HepG2 (cell line): ENCODE measurements at regions not wholly inside any gene's neighbourhood (a gene's known extent, or its start where the extent isn't known, plus 50 kb on each side); places are given as distances from the start of the nearest gene placed in this dataset.

Experiments used
- ATAC-seq: fragments of 200-7000 bp; cut with Tn5 transposase; 3 replicates; pipeline ENCODE4 v1.9.1; 2020; ENCODE audit warnings: mild to moderate bottlenecking, moderate library complexity
- BruUV-seq: library from RNA; stranded (reverse); fragments of 400-500 nt; replicated peaks from 2 replicates; lab custom pipeline; 2021; lab: Mats Ljungman, UMichigan
- CTCF ChIA-PET: fragments of 300-600 bp; formaldehyde crosslinking; extraction: SDS; loops from one replicate; lab custom pipeline; 2021; ENCODE audit warnings: low total read pairs, inconsistent platforms, low intra/inter-chr PET ratio; lab: Yijun Ruan, JAX
- POLR2A ChIA-PET: fragments of 350-600 bp; sonication (Branson Sonifier 250); formaldehyde crosslinking; loops from one replicate; lab custom pipeline; 2020; ENCODE audit warnings: antibody characterized with exemption, inconsistent platforms; lab: Yijun Ruan, JAX
- DNase-seq: peaks from one replicate; pipeline ENCODE4 v3.0.0-alpha.2; 2015; ENCODE audit warnings: low spot score
- FAIRE-seq: peaks from 3 replicates; lab custom pipeline; 2011; peaks lifted over from hg19 to GRCh38; lab: Jason Lieb, UNC
- H2AFZ ChIP-seq: one replicate; pipeline ENCODE4 v1.6.1; 2011; ENCODE audit warnings: low read length, inconsistent platforms
- H3K27ac ChIP-seq: fragments of 300-600 bp; 3 replicates; pipeline ENCODE4 v1.8.0; 2011; ENCODE audit warnings: mixed run types, mild to moderate bottlenecking, mixed read lengths, low read length, inconsistent platforms; ENCODE audit not compliant: insufficient read depth; ENCODE audit errors: extremely low read length
- H3K27me3 ChIP-seq, 2 experiments: fragments of 200-600 bp in 1 of 2; 2 replicates in 1 of 2; 3 replicates in 1 of 2; pipeline versions ENCODE4 v1.6.0 to v1.8.0; 2011; ENCODE audit warnings: low read length in 2 of 2, mild to moderate bottlenecking in 2 of 2, moderate library complexity in 2 of 2, inconsistent platforms in 1 of 2; ENCODE audit not compliant: insufficient read depth in 2 of 2, control insufficient read depth in 1 of 2
- H3K36me3 ChIP-seq, 2 experiments: fragments of 200-600 bp in 1 of 2; replicated peaks in 1 of 2; 2 replicates in 1 of 2; 3 replicates in 1 of 2; pipeline versions ENCODE4 v1.5.1 to v1.8.0; 2011; ENCODE audit warnings: low read length in 2 of 2, inconsistent platforms in 1 of 2; ENCODE audit not compliant: insufficient read depth in 2 of 2, control insufficient read depth in 1 of 2
- H3K4me1 ChIP-seq: 2 replicates; pipeline ENCODE4 v1.5.1; 2012; ENCODE audit warnings: low read length, inconsistent platforms; ENCODE audit not compliant: insufficient read depth
- H3K4me2 ChIP-seq: 2 replicates; pipeline ENCODE4 v1.6.0; 2011; ENCODE audit warnings: low read depth, low read length, inconsistent platforms
- H3K4me3 ChIP-seq, 3 experiments: fragments of 200-600 bp in 1 of 3; sonication (generic), shearing (Covaris generic) in 1 of 3; replicated peaks in 1 of 3; 2 replicates each; pipeline ENCODE4 v1.5.1; 2011 to 2016; ENCODE audit warnings: low read length in 3 of 3, inconsistent platforms in 2 of 3, low read depth in 2 of 3, mild to moderate bottlenecking in 2 of 3, control low read depth in 1 of 3, mixed read lengths in 1 of 3; ENCODE audit not compliant: insufficient read depth in 1 of 3
- H3K79me2 ChIP-seq: one replicate; pipeline ENCODE4 v1.6.1; 2011; ENCODE audit warnings: low read length, inconsistent platforms; ENCODE audit not compliant: insufficient read depth
- H3K9ac ChIP-seq: 2 replicates; pipeline ENCODE4 v1.6.0; 2011; ENCODE audit warnings: mild to moderate bottlenecking, low read depth, low read length, inconsistent platforms; ENCODE audit not compliant: insufficient read depth
- H3K9me3 ChIP-seq: 2 replicates; pipeline ENCODE4 v1.5.1; 2012; ENCODE audit warnings: mild to moderate bottlenecking, low read length
- H4K20me1 ChIP-seq: 2 replicates; pipeline ENCODE4 v1.6.0; 2011; ENCODE audit warnings: inconsistent platforms, mild to moderate bottlenecking, low read length, moderate library complexity; ENCODE audit not compliant: insufficient read depth
- ARHGAP35 ChIP-seq: sonication (generic); formaldehyde crosslinking; IDR thresholded peaks from 2 replicates; pipeline ENCODE4 v1.9.0; 2022; ENCODE audit warnings: mild to moderate bottlenecking, inconsistent platforms, moderate library complexity, missing genetic modification reagents, borderline replicate concordance
- ERF ChIP-seq: IDR thresholded peaks from 2 replicates; pipeline ENCODE4 v1.6.1; 2018; ENCODE audit warnings: missing biosample characterization, missing genetic modification reagents
- HNRNPUL1 ChIP-seq: fragments of 200-400 bp; formaldehyde crosslinking; IDR thresholded peaks from 2 replicates; pipeline ENCODE4 v1.6.1; 2017; ENCODE audit warnings: low read depth, mild to moderate bottlenecking, low read length, moderate library complexity
- IKZF5 ChIP-seq: IDR thresholded peaks from 2 replicates; pipeline ENCODE4 v1.6.1; 2018; ENCODE audit warnings: missing genetic modification reagents, mild to moderate bottlenecking, missing compliant biosample characterization
- KLF13 ChIP-seq: sonication (generic); formaldehyde crosslinking; IDR thresholded peaks from 2 replicates; pipeline ENCODE4 v1.4.0; 2020; ENCODE audit warnings: mild to moderate bottlenecking, missing genetic modification reagents
- MEIS1 ChIP-seq: sonication (generic); formaldehyde crosslinking; IDR thresholded peaks from 2 replicates; pipeline ENCODE4 v1.9.0; 2021; ENCODE audit warnings: mild to moderate bottlenecking, missing genetic modification reagents, moderate library complexity, borderline replicate concordance
- MTA1 ChIP-seq: sonication (generic); formaldehyde crosslinking; IDR thresholded peaks from 2 replicates; pipeline ENCODE4 v1.4.0; 2020; ENCODE audit warnings: missing genetic modification reagents, mild to moderate bottlenecking, borderline replicate concordance
- PPARG ChIP-seq: conservative IDR thresholded peaks from 2 replicates; pipeline ENCODE4 v1.6.1; 2016; ENCODE audit warnings: missing biosample characterization, missing genetic modification reagents
- ZBTB21 ChIP-seq: sonication (generic); formaldehyde crosslinking; IDR thresholded peaks from 2 replicates; pipeline ENCODE4 v1.4.0; 2020; ENCODE audit warnings: missing genetic modification reagents
- ZNF24 ChIP-seq: fragments of 450-650 bp; IDR thresholded peaks from 2 replicates; pipeline ENCODE4 v1.6.1; 2017; ENCODE audit warnings: antibody characterized with exemption, mild to moderate bottlenecking
- ZNF263 ChIP-seq: sonication (generic); formaldehyde crosslinking; IDR thresholded peaks from 2 replicates; pipeline ENCODE4 v1.4.0; 2020; ENCODE audit warnings: missing genetic modification reagents
- ZNF496 ChIP-seq: sonication (generic); formaldehyde crosslinking; IDR thresholded peaks from 2 replicates; pipeline ENCODE4 v1.8.1; 2023; ENCODE audit warnings: mild to moderate bottlenecking, moderate library complexity, missing genetic modification reagents; ENCODE audit not compliant: insufficient replicate concordance
- ZNF790 ChIP-seq: sonication (generic); formaldehyde crosslinking; IDR thresholded peaks from 2 replicates; pipeline ENCODE4 v1.8.0; 2022; ENCODE audit warnings: missing genetic modification reagents, mild to moderate bottlenecking, borderline replicate concordance
- WGBS: methylation state at CpG from one replicate; pipeline ENCODE4 v1.1.6; 2017; ENCODE audit warnings: low lambda C conversion rate; 5-methylcytosine and 5-hydroxymethylcytosine counted together
- in situ Hi-C: cut with HindIII; loops from 2 replicates; pipeline ENCODE4 v1.10.0; 2017; ENCODE audit warnings: low pct_unique_long_range_greater_than_20kb; ENCODE audit not compliant: extremely low pct_ligation_motif_present
- intact Hi-C: fragments of 100-400 bp; cut with micrococcal nuclease; formaldehyde crosslinking; loops from one replicate; pipeline ENCODE4 v1.10.0; 2022; ENCODE audit not compliant: unreplicated experiment

- DNase-seq (no peak), ATAC-seq (no peak), FAIRE-seq (no peak)
- no peak overlapping the region for H3K4me2 ChIP-seq
- H3K79me2 ChIP-seq: no peaks in the 10 kb centered on the region
- no peak overlapping the region for H3K27ac ChIP-seq
- ChIA-PET POLR2A (no interaction called here), CTCF (no interaction called here)
- H3K4me3 ChIP-seq: no peak overlapping the region
- intact Hi-C loops: loop anchor here (10.0 kb wide), 1 partner anchor 1405 kb away; the partner anchor contains the start of gene ZRANB2
- no peak overlapping the region for H3K9ac ChIP-seq
- H3K27me3 ChIP-seq: no peaks in the 10 kb centered on the region
- H3K4me1 ChIP-seq: peaks cover 28% of the 10 kb centered on the region
- no peak for TF ChIP-seq ERF (CRISPR knock-in tag)
- TF ChIP-seq KLF13 (CRISPR knock-in tag): no peak
- TF ChIP-seq ZBTB21 (CRISPR knock-in tag): no peak
- TF ChIP-seq ARHGAP35 (CRISPR knock-in tag): no peak
- no peak for TF ChIP-seq MEIS1 (CRISPR knock-in tag)
- no peak for TF ChIP-seq HNRNPUL1
- in situ Hi-C loops: no loop called here
- no peaks in the 10 kb centered on the region for H4K20me1 ChIP-seq
- H2AFZ ChIP-seq: no peak overlapping the region
- no TSS peak for BruUV-seq
- no peaks in the 10 kb centered on the region for H3K9me3 ChIP-seq
- no peaks in the 10 kb centered on the region for H3K36me3 ChIP-seq
Observed at GRCh38 chr1:72489801-72490200, 207.5 kb upstream of the NEGR1 start.

GRCh38 chr1:72485801-72486200 lies 203.5 kb upstream of the NEGR1 start:
- no peak overlapping the region for H3K4me2 ChIP-seq
- no peaks in the 10 kb centered on the region for H3K36me3 ChIP-seq
- H3K9ac ChIP-seq: no peak overlapping the region
- intact Hi-C loops: loop anchor here (10.0 kb wide), 1 partner anchor 1401 kb away; the partner anchor contains the start of gene ZRANB2
- no peak overlapping the region for H3K4me3 ChIP-seq
- H2AFZ ChIP-seq: no peak overlapping the region
- no peak for FAIRE-seq
- ChIA-PET CTCF (no interaction called here), POLR2A (no interaction called here)
- BruUV-seq: no TSS peak
- H3K79me2 ChIP-seq: no peaks in the 10 kb centered on the region
- H3K27ac ChIP-seq: no peak overlapping the region
- H3K4me1 ChIP-seq: peaks cover 63% of the 10 kb centered on the region
- WGBS: 24% methylated on average over 1 of the region's 1 CpG
- in situ Hi-C loops: no loop called here
- ATAC-seq: no peak
- H4K20me1 ChIP-seq: no peaks in the 10 kb centered on the region
- H3K9me3 ChIP-seq: peaks cover 2% of the 10 kb centered on the region; the same call in 1 of the 2 replicates
- no peak for DNase-seq
- H3K27me3 ChIP-seq: no peaks in the 10 kb centered on the region
- TF ChIP-seq ZNF790 (CRISPR knock-in tag) (no peak), MTA1 (CRISPR knock-in tag) (no peak), ZNF496 (CRISPR knock-in tag) (no peak), ZNF263 (CRISPR knock-in tag) (no peak), IKZF5 (CRISPR knock-in tag) (no peak), ZNF24 (no peak), PPARG (CRISPR knock-in tag) (no peak)
